OCI-LY3 (cell line): ENCODE measurements at regions not wholly inside any gene's neighbourhood (a gene's known extent, or its start where the extent isn't known, plus 50 kb on each side); places are given as distances from the start of the nearest gene placed in this dataset.

Source experiments
- H2AFZ ChIP-seq: fragments of 200-600, 300-600 bp; shearing (Covaris generic); 2 replicates; pipeline ENCODE4 v1.6.0; 2014; ENCODE audit warnings: antibody characterized with exemption, low read depth, low read length
- H3K27ac ChIP-seq: fragments of 200-600, 300-600 bp; sonication (generic); 2 replicates; pipeline ENCODE4 v1.5.1; 2014; ENCODE audit warnings: mild to moderate bottlenecking, low read length, moderate library complexity, mixed read lengths
- H3K27me3 ChIP-seq: fragments of 200-600, 300-600 bp; sonication (generic); 2 replicates; pipeline ENCODE4 v1.6.1; 2014; ENCODE audit warnings: low read depth, low read length, mixed read lengths
- H3K36me3 ChIP-seq: fragments of 200-600, 300-600 bp; sonication (generic); replicated peaks from 2 replicates; pipeline ENCODE3; 2014; ENCODE audit warnings: low read depth, low read length, mixed read lengths
- H3K4me1 ChIP-seq: fragments of 300-600, 200-600 bp; sonication (generic); 2 replicates; pipeline ENCODE4 v1.6.1; 2014; ENCODE audit warnings: low read length, mixed read lengths
- H3K4me2 ChIP-seq: fragments of 200-600, 300-600 bp; sonication (generic); 2 replicates; pipeline ENCODE4 v1.6.1; 2014; ENCODE audit warnings: low read length, mixed read lengths
- H3K4me3 ChIP-seq: fragments of 300-600, 200-600 bp; sonication (generic); 2 replicates; pipeline ENCODE4 v1.5.1; 2014; ENCODE audit warnings: antibody characterized with exemption, mild to moderate bottlenecking, low read length, moderate library complexity
- H3K79me2 ChIP-seq: fragments of 300-600, 200-600 bp; shearing (Covaris generic); 2 replicates; pipeline ENCODE4 v1.6.1; 2014; ENCODE audit warnings: mild to moderate bottlenecking, low read length, mixed read lengths
- H3K9ac ChIP-seq: fragments of 300-600, 200-600 bp; shearing (Covaris generic); 2 replicates; pipeline ENCODE4 v1.6.0; 2014; ENCODE audit warnings: mild to moderate bottlenecking, low read length, moderate library complexity
- H3K9me3 ChIP-seq: fragments of 200-600, 300-600 bp; shearing (Covaris generic); 2 replicates; pipeline ENCODE4 v1.6.1; 2014; ENCODE audit warnings: low read length, mixed read lengths; ENCODE audit not compliant: insufficient read depth
- H4K20me1 ChIP-seq: fragments of 200-600, 300-600 bp; sonication (generic); 2 replicates; pipeline ENCODE4 v1.6.1; 2016; ENCODE audit warnings: low read length, mixed read lengths; ENCODE audit not compliant: insufficient read depth
- CTCF ChIP-seq: fragments of 200-600, 300-600 bp; sonication (generic); IDR thresholded peaks from 2 replicates; pipeline ENCODE4 v1.5.1; 2014; ENCODE audit warnings: antibody characterized with exemption, low read length, low read depth
- EZH2phosphoT487 ChIP-seq: fragments of 200-600 bp; shearing (Covaris generic); IDR thresholded peaks from 2 replicates; pipeline ENCODE4 v1.6.1; 2018; ENCODE audit warnings: antibody characterized with exemption, mixed run types, low read depth

- H3K9ac ChIP-seq: no peak overlapping the region
- H3K36me3 ChIP-seq: no peaks in the 10 kb centered on the region
- no peaks in the 10 kb centered on the region for H4K20me1 ChIP-seq
- H3K4me2 ChIP-seq: no peak overlapping the region
- TF ChIP-seq CTCF (no peak), EZH2phosphoT487 (no peak)
- H3K4me1 ChIP-seq: peaks cover 6% of the 10 kb centered on the region
- H2AFZ ChIP-seq: no peak overlapping the region
- no peaks in the 10 kb centered on the region for H3K9me3 ChIP-seq
- H3K79me2 ChIP-seq: no peaks in the 10 kb centered on the region
- no peak overlapping the region for H3K27ac ChIP-seq
- no peak overlapping the region for H3K4me3 ChIP-seq
- H3K27me3 ChIP-seq: no peaks in the 10 kb centered on the region
Observed at GRCh38 chr1:238621405-238621804, 730.7 kb upstream of the ZP4 start.

GRCh38 chr1:238619652-238620051 is 728.9 kb upstream of the ZP4 start:
- H3K4me1 ChIP-seq: peaks cover under 1% of the 10 kb centered on the region
- no peaks in the 10 kb centered on the region for H3K27me3 ChIP-seq
- no peak overlapping the region for H3K9ac ChIP-seq
- TF ChIP-seq CTCF (no peak), EZH2phosphoT487 (no peak)
- H2AFZ ChIP-seq: no peak overlapping the region
- no peaks in the 10 kb centered on the region for H4K20me1 ChIP-seq
- H3K36me3 ChIP-seq: no peaks in the 10 kb centered on the region
- H3K27ac ChIP-seq: no peak overlapping the region
- no peaks in the 10 kb centered on the region for H3K9me3 ChIP-seq
- H3K79me2 ChIP-seq: no peaks in the 10 kb centered on the region
- no peak overlapping the region for H3K4me3 ChIP-seq
- no peak overlapping the region for H3K4me2 ChIP-seq

GRCh38 chr1:238611406-238611805 is 720.7 kb upstream of the ZP4 start:
- Histone ChIP-seq H3K4me3 (no peak overlapping the region), H3K9me3 (no peaks in the 10 kb centered on the region; the same call in 1 of the 2 replicates), H2AFZ (no peak overlapping the region), H3K4me2 (no peak overlapping the region), H3K79me2 (no peaks in the 10 kb centered on the region), H3K4me1 (peaks cover 34% of the 10 kb centered on the region), H3K36me3 (peaks cover 13% of the 10 kb centered on the region), H4K20me1 (no peaks in the 10 kb centered on the region), H3K9ac (no peak overlapping the region), H3K27me3 (no peaks in the 10 kb centered on the region), H3K27ac (no peak overlapping the region)
- TF ChIP-seq CTCF: no peak
- no peak for TF ChIP-seq EZH2phosphoT487

GRCh38 chr1:238608144-238608543 is 717.4 kb upstream of the ZP4 start:
- Histone ChIP-seq H3K9ac (no peak overlapping the region), H3K27ac (peak overlapping the region; percentile 14; the same call in 1 of the 2 replicates), H2AFZ (no peak overlapping the region), H3K27me3 (no peaks in the 10 kb centered on the region), H3K79me2 (no peaks in the 10 kb centered on the region), H4K20me1 (no peaks in the 10 kb centered on the region), H3K4me2 (peak overlapping the region; percentile 64), H3K4me1 (peaks cover 36% of the 10 kb centered on the region), H3K4me3 (peak overlapping the region; percentile 15), H3K36me3 (peaks cover 13% of the 10 kb centered on the region), H3K9me3 (no peaks in the 10 kb centered on the region; the same call in 1 of the 2 replicates)
- TF ChIP-seq EZH2phosphoT487 (no peak), CTCF (no peak; the same call in 1 of the 2 replicates)
